Activated CD4-positive, alpha-beta T cell treated with anti-CD3 and anti-CD28 coated beads, Interleukin-2, Interleukin-6, amounts not matched to agents 100 ng/mL and 50 ng/mL, durations not matched to agents 16 hours and 8 hours (primary cell): ENCODE measurements at regions not wholly inside any gene's neighbourhood (a gene's known extent, or its start where the extent isn't known, plus 50 kb on each side); places are given as distances from the start of the nearest gene placed in this dataset.
"Not testable (repeated sequence)": the region's sequence is repeated elsewhere in the genome, so short reads cannot be mapped to it uniquely, and the experiment has no call there.

Experiments used
- DNase-seq: peaks from one replicate; pipeline ENCODE4 v3.0.0-alpha.2; 2020

GRCh38 chr4:74545448-74545847 is 100.5 kb downstream of the AREG start:
- no peak for DNase-seq

GRCh38 chr4:74546057-74546456 is 101.1 kb downstream of the AREG start:
- DNase-seq: no peak

- DNase-seq: no peak
These were observed 102.1 kb downstream of the AREG start for GRCh38 chr4:74547042-74547441.

GRCh38 chr4:74548561-74548960 is 103.6 kb downstream of the AREG start:
- DNase-seq: no peak

GRCh38 chr4:74549936-74550335 is 105.0 kb downstream of the AREG start:
- no peak for DNase-seq

GRCh38 chr4:74555231-74555630 is 110.3 kb downstream of the AREG start:
- DNase-seq: no peak

- no peak for DNase-seq
These were observed 110.9 kb downstream of the AREG start for GRCh38 chr4:74555843-74556242.

GRCh38 chr4:74559853-74560252 is 114.9 kb downstream of the AREG start:
- DNase-seq: no peak

GRCh38 chr4:74567981-74568380 is 123.0 kb downstream of the AREG start:
- no peak for DNase-seq

- no peak for DNase-seq
These were observed 125.2 kb downstream of the AREG start for GRCh38 chr4:74570095-74570494.

- DNase-seq: no peak
These were observed 133.4 kb downstream of the AREG start for GRCh38 chr4:74578329-74578728.

GRCh38 chr4:74578865-74579264 is 133.9 kb downstream of the AREG start:
- not testable (repeated sequence) for DNase-seq

GRCh38 chr4:74583089-74583700 is 138.3 kb downstream of the AREG start:
- DNase-seq: no peak

- DNase-seq: no peak
These were observed 138.8 kb downstream of the AREG start for GRCh38 chr4:74583757-74584156.

- no peak for DNase-seq
These were observed 143.4 kb downstream of the AREG start for GRCh38 chr4:74588350-74588749.

- DNase-seq: no peak
These were observed 145.5 kb downstream of the AREG start for GRCh38 chr4:74590476-74590875.

- DNase-seq: no peak
These were observed 153.8 kb downstream of the AREG start for GRCh38 chr4:74598611-74599325.

- DNase-seq: no peak
These were observed 158.2 kb downstream of the AREG start for GRCh38 chr4:74603186-74603585.

- no peak for DNase-seq
These were observed 163.4 kb downstream of the AREG start for GRCh38 chr4:74608151-74608949.

GRCh38 chr4:74610491-74610890 is 165.6 kb downstream of the AREG start:
- no peak for DNase-seq

- no peak for DNase-seq
These were observed 167.9 kb downstream of the AREG start for GRCh38 chr4:74612837-74613236.

- DNase-seq: no peak
These were observed 168.3 kb downstream of the AREG start for GRCh38 chr4:74613266-74613665.

GRCh38 chr4:74615411-74615810 is 170.5 kb downstream of the AREG start:
- no peak for DNase-seq

GRCh38 chr4:74618166-74618565 is 173.2 kb downstream of the AREG start:
- DNase-seq: no peak
